ENCODE measurements at regions not wholly inside any gene's neighbourhood (a gene's known extent, or its start where the extent isn't known, plus 50 kb on each side); places are given as distances from the start of the nearest gene placed in this dataset.

DNA sequence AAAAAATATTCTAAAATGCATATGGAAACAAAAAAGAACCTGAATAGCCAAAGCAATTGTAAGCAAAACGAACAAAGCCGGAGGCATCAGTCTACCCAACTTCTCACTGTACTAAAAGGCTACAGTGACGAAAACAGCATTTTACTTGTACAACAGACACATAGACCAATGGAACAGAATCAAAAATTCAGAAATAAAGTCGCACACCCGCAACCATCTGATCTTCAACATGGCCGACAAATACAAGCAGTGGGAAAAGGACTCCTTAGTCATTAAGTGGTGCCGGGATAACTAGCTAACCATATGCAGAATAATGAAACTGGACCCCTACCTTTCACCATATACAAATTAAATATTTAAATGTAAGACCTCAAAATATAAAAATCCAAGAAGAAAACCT, 203.9 kb upstream of the PPFIA2 start:
- TF ChIP-seq, protein P1, sequence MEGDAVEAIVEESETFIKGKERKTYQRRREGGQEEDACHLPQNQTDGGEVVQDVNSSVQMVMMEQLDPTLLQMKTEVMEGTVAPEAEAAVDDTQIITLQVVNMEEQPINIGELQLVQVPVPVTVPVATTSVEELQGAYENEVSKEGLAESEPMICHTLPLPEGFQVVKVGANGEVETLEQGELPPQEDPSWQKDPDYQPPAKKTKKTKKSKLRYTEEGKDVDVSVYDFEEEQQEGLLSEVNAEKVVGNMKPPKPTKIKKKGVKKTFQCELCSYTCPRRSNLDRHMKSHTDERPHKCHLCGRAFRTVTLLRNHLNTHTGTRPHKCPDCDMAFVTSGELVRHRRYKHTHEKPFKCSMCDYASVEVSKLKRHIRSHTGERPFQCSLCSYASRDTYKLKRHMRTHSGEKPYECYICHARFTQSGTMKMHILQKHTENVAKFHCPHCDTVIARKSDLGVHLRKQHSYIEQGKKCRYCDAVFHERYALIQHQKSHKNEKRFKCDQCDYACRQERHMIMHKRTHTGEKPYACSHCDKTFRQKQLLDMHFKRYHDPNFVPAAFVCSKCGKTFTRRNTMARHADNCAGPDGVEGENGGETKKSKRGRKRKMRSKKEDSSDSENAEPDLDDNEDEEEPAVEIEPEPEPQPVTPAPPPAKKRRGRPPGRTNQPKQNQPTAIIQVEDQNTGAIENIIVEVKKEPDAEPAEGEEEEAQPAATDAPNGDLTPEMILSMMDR (optimal IDR thresholded peaks at IDR 0.05 in 1 of 3, IDR thresholded peaks at IDR 0.05 in 1 of 3, conservative IDR thresholded peaks at IDR 0.05 in 1 of 3; ENCODE audit: extremely low read depth in 1 of 3, insufficient read depth in 2 of 3, low read length in 3 of 3), result no peak
- TF ChIP-seq EZH2 (IDR thresholded peaks at IDR 0.05; ENCODE audit: low read length), result no peak
